ENCODE measurements at regions not wholly inside any gene's neighbourhood (a gene's known extent, or its start where the extent isn't known, plus 50 kb on each side); places are given as distances from the start of the nearest gene placed in this dataset.

DNA sequence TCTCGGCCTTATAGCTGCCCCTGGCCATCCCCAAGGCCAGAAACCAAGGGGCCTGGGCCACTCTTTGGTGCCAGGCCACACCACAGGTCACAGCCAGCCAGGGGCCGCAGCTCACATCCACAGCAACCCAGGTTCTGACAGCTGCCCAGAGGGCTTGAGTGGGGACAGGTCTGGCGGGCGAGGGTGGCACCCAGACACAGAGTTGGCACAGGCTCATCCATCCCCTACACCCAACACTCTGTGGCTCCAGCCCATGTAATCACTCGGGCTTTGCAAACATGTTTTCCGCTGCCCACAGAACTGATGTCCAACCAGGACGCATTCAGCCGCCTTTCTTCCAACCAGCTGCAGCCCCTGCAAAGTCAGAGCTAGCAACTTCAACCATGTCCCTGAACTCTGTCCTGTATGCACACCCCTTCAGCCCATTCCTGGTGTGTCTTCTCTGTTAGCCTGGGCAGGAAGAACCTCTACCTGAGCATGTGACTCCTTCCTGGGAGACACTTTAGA, 57.7 kb upstream of the PPP2R2D start:
- TF ChIP-seq, protein P1, sequence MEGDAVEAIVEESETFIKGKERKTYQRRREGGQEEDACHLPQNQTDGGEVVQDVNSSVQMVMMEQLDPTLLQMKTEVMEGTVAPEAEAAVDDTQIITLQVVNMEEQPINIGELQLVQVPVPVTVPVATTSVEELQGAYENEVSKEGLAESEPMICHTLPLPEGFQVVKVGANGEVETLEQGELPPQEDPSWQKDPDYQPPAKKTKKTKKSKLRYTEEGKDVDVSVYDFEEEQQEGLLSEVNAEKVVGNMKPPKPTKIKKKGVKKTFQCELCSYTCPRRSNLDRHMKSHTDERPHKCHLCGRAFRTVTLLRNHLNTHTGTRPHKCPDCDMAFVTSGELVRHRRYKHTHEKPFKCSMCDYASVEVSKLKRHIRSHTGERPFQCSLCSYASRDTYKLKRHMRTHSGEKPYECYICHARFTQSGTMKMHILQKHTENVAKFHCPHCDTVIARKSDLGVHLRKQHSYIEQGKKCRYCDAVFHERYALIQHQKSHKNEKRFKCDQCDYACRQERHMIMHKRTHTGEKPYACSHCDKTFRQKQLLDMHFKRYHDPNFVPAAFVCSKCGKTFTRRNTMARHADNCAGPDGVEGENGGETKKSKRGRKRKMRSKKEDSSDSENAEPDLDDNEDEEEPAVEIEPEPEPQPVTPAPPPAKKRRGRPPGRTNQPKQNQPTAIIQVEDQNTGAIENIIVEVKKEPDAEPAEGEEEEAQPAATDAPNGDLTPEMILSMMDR (conservative IDR thresholded peaks at IDR 0.05; ENCODE audit: low read depth, low read length) = no peak
- TF ChIP-seq EZH2 (IDR thresholded peaks at IDR 0.05; ENCODE audit: borderline replicate concordance, low read depth, low read length, poor library complexity, severe bottlenecking) = no peak
